ENCODE measurements at regions not wholly inside any gene's neighbourhood (a gene's known extent, or its start where the extent isn't known, plus 50 kb on each side); places are given as distances from the start of the nearest gene placed in this dataset.
"Not testable (repeated sequence)": the region's sequence is repeated elsewhere in the genome, so short reads cannot be mapped to it uniquely, and the experiment has no call there.

- peak; percentile 19 for DNase-seq (ENCODE audit: low read depth)
Measured at GRCh38 chr13:56351041-56351440, 789.7 kb upstream of the PRR20A start.

- DNase-seq (ENCODE audit: low read depth): peak; percentile 10
Measured at GRCh38 chr13:56352361-56352760, 788.4 kb upstream of the PRR20A start.

- DNase-seq (ENCODE audit: low read depth): no peak
Measured at GRCh38 chr13:56352901-56353300, 787.8 kb upstream of the PRR20A start.

- no peak for DNase-seq (ENCODE audit: low read depth)
Measured at GRCh38 chr13:56356690-56357089, 784.0 kb upstream of the PRR20A start.

GRCh38 chr13:56378566-56378965, 762.2 kb upstream of the PRR20A start:
- peak; percentile 2 for DNase-seq (ENCODE audit: low read depth)

- no peak for DNase-seq (ENCODE audit: low read depth)
Measured at GRCh38 chr13:56393549-56393948, 747.2 kb upstream of the PRR20A start.

GRCh38 chr13:56396318-56396717, 744.4 kb upstream of the PRR20A start:
- no peak for DNase-seq (ENCODE audit: low read depth)

GRCh38 chr13:56400774-56401173, 739.9 kb upstream of the PRR20A start:
- peak; percentile 7 for DNase-seq (ENCODE audit: low read depth)

- DNase-seq (ENCODE audit: low read depth): no peak
Measured at GRCh38 chr13:56412856-56413255, 727.9 kb upstream of the PRR20A start.

GRCh38 chr13:56424246-56424645, 716.5 kb upstream of the PRR20A start:
- DNase-seq (ENCODE audit: low read depth): peak; percentile 57

- no peak for DNase-seq (ENCODE audit: low read depth)
Measured at GRCh38 chr13:56457535-56458190, 683.1 kb upstream of the PRR20A start.

- DNase-seq (ENCODE audit: low read depth): no peak
Measured at GRCh38 chr13:56459286-56459685, 681.4 kb upstream of the PRR20A start.

GRCh38 chr13:56501750-56502149, 639.0 kb upstream of the PRR20A start:
- DNase-seq (ENCODE audit: low read depth): no peak

GRCh38 chr13:56510836-56511235, 629.9 kb upstream of the PRR20A start:
- no peak for DNase-seq (ENCODE audit: low read depth)

GRCh38 chr13:56512336-56512735, 628.4 kb upstream of the PRR20A start:
- not testable (repeated sequence) for DNase-seq (ENCODE audit: low read depth)

GRCh38 chr13:56515441-56515840, 625.3 kb upstream of the PRR20A start:
- no peak for DNase-seq (ENCODE audit: low read depth)

- no peak for DNase-seq (ENCODE audit: low read depth)
Measured at GRCh38 chr13:56528040-56528790, 612.5 kb upstream of the PRR20A start.

GRCh38 chr13:56530096-56530495, 610.6 kb upstream of the PRR20A start:
- no peak for DNase-seq (ENCODE audit: low read depth)

GRCh38 chr13:56547921-56548320, 592.8 kb upstream of the PRR20A start:
- not testable (repeated sequence) for DNase-seq (ENCODE audit: low read depth)

GRCh38 chr13:56558698-56559320, 581.9 kb upstream of the PRR20A start:
- DNase-seq (ENCODE audit: low read depth): no peak

GRCh38 chr13:56561327-56561726, 579.4 kb upstream of the PRR20A start:
- no peak for DNase-seq (ENCODE audit: low read depth)

- DNase-seq (ENCODE audit: low read depth): peak; percentile 1
Measured at GRCh38 chr13:56563663-56564062, 577.1 kb upstream of the PRR20A start.

GRCh38 chr13:56586976-56587375, 553.7 kb upstream of the PRR20A start:
- no peak for DNase-seq (ENCODE audit: low read depth)

Data from HT1080 (cell line).